C4-2B (cell line): ENCODE measurements at regions not wholly inside any gene's neighbourhood (a gene's known extent, or its start where the extent isn't known, plus 50 kb on each side); places are given as distances from the start of the nearest gene placed in this dataset.

Experiments
- ZFX ChIP-seq: fragments of 450-650 bp; IDR thresholded peaks from 2 replicates; pipeline ENCODE4 v1.6.1; 2017
- TF ChIP-seq, protein P1 (sequence below): fragments of 450-650 bp; conservative IDR thresholded peaks from 2 replicates; pipeline ENCODE4 v1.5.1; 2017; ENCODE audit warnings: mild to moderate bottlenecking

DNA sequence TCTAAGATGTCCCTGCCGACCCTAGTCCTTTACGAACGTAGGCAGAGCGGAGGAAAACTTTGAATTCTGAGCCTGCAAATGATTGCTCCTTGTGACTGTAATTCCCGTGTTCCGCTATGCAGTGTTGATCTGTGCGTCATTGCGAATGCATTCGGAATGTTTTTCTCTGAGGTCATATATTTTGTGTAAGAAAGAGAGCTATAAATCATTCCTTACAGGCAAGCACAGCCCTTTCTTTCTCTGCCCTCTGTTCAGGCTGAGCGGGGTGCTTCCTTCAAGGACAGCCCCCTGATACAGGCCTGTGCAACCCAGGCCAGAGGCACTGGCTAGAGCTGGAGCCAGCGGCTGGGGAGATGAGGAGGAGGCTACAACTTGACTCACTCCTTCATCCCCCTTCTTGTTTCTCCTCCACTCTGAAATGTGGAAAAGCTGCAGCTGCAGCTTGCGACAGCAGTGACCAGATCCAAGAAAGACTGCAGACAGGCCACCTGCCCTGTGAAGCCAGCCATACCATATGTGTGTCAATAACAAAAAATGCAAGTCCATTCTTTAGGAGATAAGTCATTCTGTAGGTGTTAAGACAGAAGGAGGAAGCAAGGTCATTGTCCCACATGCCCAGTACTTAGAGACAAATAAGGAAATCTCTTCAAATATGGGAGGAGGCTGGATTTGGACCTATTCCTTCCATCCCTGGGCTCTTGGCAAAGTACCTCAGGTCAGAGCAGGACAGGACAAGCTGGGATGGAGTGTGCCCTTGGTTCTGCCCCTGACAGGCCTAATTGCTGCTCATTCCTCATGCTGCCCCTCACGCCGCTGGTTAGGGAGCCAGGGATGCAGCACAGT lies 345.7 kb upstream of the WWC1 start:
- TF ChIP-seq, protein P1, sequence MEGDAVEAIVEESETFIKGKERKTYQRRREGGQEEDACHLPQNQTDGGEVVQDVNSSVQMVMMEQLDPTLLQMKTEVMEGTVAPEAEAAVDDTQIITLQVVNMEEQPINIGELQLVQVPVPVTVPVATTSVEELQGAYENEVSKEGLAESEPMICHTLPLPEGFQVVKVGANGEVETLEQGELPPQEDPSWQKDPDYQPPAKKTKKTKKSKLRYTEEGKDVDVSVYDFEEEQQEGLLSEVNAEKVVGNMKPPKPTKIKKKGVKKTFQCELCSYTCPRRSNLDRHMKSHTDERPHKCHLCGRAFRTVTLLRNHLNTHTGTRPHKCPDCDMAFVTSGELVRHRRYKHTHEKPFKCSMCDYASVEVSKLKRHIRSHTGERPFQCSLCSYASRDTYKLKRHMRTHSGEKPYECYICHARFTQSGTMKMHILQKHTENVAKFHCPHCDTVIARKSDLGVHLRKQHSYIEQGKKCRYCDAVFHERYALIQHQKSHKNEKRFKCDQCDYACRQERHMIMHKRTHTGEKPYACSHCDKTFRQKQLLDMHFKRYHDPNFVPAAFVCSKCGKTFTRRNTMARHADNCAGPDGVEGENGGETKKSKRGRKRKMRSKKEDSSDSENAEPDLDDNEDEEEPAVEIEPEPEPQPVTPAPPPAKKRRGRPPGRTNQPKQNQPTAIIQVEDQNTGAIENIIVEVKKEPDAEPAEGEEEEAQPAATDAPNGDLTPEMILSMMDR = no peak
- TF ChIP-seq ZFX = no peak
